ENCODE measurements at regions not wholly inside any gene's neighbourhood (a gene's known extent, or its start where the extent isn't known, plus 50 kb on each side); places are given as distances from the start of the nearest gene placed in this dataset.

DNA sequence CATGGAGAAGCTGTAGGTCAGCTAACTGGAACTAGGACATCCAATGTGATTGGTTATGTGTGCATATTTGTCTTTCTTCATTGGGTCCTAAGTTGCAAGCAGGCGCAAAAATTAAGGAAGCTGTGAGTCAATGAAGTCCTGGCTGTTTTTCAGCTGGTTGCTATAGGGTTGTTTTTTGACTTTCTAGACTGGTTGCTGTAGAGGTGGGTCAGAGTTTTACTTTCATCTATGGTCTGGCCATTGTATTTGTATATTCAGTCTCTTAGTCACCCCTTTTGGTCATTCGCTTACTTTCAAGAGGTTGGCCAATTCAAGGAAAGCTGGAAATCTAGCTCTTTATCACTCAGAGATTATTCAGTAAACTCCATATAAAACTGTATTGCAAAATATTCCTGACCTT is 62.0 kb upstream of the AMZ2 start:
- no peaks in the 10 kb centered on the region for H3K36me3 ChIP-seq (replicated peaks in 1 of 2)
- intact Hi-C loops (cut with DNase I) = no loop called here
- WGBS, 4 donors = 90 to 96% (median 95%) methylated on average over 2 of the region's 2 CpGs

DNA sequence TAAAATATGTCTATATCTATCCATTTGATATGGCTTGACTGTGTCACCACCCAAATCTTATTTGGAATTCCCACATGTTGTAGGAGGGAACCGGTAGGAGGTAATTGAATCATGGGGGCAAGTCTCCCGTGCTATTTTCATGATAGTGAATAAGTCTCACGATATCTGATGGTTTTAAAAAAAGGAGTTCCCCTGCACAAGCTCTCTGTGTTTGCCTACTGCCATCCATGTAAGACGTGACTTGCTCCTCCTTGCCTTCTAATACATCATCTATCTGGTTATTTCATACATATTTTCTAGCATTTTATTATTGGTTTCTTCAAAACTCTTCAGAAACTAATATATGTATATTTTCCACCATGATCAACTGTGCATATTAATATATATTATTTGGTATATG is 57.3 kb upstream of the AMZ2 start:
- Histone ChIP-seq H3K4me3 (no peak overlapping the region), H3K36me3 (replicated peaks in 1 of 2) (no peaks in the 10 kb centered on the region), H3K9me3 (replicated peaks in 1 of 3) (no peaks in the 10 kb centered on the region), H3K27ac (no peak overlapping the region), H3K27me3 (peaks cover 2% of the 10 kb centered on the region), H3K4me1 (replicated peaks in 1 of 2) (no peaks in the 10 kb centered on the region)
- 84 to 91% (median 87%) methylated on average over 4 of the region's 4 CpGs for WGBS, 4 donors
- TF ChIP-seq, protein P1, sequence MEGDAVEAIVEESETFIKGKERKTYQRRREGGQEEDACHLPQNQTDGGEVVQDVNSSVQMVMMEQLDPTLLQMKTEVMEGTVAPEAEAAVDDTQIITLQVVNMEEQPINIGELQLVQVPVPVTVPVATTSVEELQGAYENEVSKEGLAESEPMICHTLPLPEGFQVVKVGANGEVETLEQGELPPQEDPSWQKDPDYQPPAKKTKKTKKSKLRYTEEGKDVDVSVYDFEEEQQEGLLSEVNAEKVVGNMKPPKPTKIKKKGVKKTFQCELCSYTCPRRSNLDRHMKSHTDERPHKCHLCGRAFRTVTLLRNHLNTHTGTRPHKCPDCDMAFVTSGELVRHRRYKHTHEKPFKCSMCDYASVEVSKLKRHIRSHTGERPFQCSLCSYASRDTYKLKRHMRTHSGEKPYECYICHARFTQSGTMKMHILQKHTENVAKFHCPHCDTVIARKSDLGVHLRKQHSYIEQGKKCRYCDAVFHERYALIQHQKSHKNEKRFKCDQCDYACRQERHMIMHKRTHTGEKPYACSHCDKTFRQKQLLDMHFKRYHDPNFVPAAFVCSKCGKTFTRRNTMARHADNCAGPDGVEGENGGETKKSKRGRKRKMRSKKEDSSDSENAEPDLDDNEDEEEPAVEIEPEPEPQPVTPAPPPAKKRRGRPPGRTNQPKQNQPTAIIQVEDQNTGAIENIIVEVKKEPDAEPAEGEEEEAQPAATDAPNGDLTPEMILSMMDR (IDR thresholded peaks at IDR 0.05) = no peak
- TF ChIP-seq POLR2A (IDR thresholded peaks at IDR 0.05) = no peak
- DNase-seq = no peak
- intact Hi-C loops (cut with DNase I) = no loop called here

More for the DNA sequence above, 62.0 kb upstream of the AMZ2 start:
- H3K27ac ChIP-seq = no peak overlapping the region
- H3K4me3 ChIP-seq = no peak overlapping the region
- no peaks in the 10 kb centered on the region for H3K27me3 ChIP-seq
- no peaks in the 10 kb centered on the region for H3K4me1 ChIP-seq (replicated peaks in 1 of 2)
- TF ChIP-seq, protein P1 (IDR thresholded peaks at IDR 0.05) = no peak
- no peak for TF ChIP-seq POLR2A (IDR thresholded peaks at IDR 0.05)
- no peak for DNase-seq
- H3K9me3 ChIP-seq (replicated peaks in 1 of 3) = no peaks in the 10 kb centered on the region

- Histone ChIP-seq H3K9me3 (replicated peaks in 1 of 3) (no peaks in the 10 kb centered on the region), H3K36me3 (replicated peaks in 1 of 2) (no peaks in the 10 kb centered on the region), H3K4me1 (replicated peaks in 1 of 2) (peaks cover 30 to 48% of the 10 kb centered on the region in 2 donors), H3K27me3 (peaks cover 47% of the 10 kb centered on the region), H3K4me3 (peak overlapping the region in 1 of 4 donors; percentile 35), H3K27ac (no peak overlapping the region)
- peak in 2 of 7 donors; percentile 40 to 49 for DNase-seq
- 4 to 16% (median 12%) methylated on average over 7 to 27 of the region's 27 CpGs for WGBS, 4 donors
- intact Hi-C loops (cut with DNase I) = loop anchor here in 1 of 2 donors (5.0 kb wide), 1 partner anchor 139 kb away; no protein-coding TSS in a partner anchor
- TF ChIP-seq, protein P1 (IDR thresholded peaks at IDR 0.05) = no peak
- TF ChIP-seq POLR2A (IDR thresholded peaks at IDR 0.05) = no peak
Observed at GRCh38 chr17:68195667-68196393, 52.0 kb upstream of the AMZ2 start.

GRCh38 chr17:68196394-68197090 is 51.3 kb upstream of the AMZ2 start:
- Histone ChIP-seq H3K36me3 (replicated peaks in 1 of 2) (no peaks in the 10 kb centered on the region), H3K4me3 (peak overlapping the region in 1 of 4 donors; percentile 35), H3K4me1 (replicated peaks in 1 of 2) (peaks cover 30 to 48% of the 10 kb centered on the region in 2 donors), H3K27ac (no peak overlapping the region), H3K9me3 (replicated peaks in 1 of 3) (no peaks in the 10 kb centered on the region), H3K27me3 (peaks cover 47% of the 10 kb centered on the region)
- TF ChIP-seq, protein P1 (IDR thresholded peaks at IDR 0.05) = no peak
- no peak for TF ChIP-seq POLR2A (IDR thresholded peaks at IDR 0.05)
- WGBS, 4 donors = 0 to 2% (median 0%) methylated on average over 5 to 63 of the region's 63 CpGs
- DNase-seq = no peak
- intact Hi-C loops (cut with DNase I) = loop anchor here in 1 of 2 donors (5.0 kb wide), 1 partner anchor 139 kb away; no protein-coding TSS in a partner anchor

Data from adrenal gland (tissue), 9 donors.